ENCODE measurements at regions not wholly inside any gene's neighbourhood (a gene's known extent, or its start where the extent isn't known, plus 50 kb on each side); places are given as distances from the start of the nearest gene placed in this dataset.

DNA sequence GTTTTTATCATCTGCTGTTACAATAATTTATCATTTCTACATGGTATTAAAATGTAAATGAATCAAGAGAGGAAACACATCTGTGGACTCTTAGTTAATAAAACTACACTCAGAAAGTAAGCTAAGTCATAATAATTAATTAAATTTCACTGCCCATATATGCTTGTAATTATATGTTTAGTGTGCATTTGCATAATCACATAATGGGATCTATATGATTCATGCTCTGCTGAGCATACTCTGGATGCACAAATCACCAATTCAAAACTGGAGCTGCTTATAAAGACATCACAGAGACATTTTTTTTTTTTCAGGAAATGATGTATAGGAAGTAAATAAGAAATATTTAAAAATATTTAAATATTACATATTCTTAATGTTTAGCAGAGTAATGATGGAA is 151.6 kb upstream of the STEAP4 start:
- TF ChIP-seq EZH2 (IDR thresholded peaks at IDR 0.05; ENCODE audit: low read length, unreplicated experiment) (no peak), EZH2phosphoT487 (IDR thresholded peaks at IDR 0.05; ENCODE audit: borderline replicate concordance, low read length) (no peak)
- TF ChIP-seq, protein P1, sequence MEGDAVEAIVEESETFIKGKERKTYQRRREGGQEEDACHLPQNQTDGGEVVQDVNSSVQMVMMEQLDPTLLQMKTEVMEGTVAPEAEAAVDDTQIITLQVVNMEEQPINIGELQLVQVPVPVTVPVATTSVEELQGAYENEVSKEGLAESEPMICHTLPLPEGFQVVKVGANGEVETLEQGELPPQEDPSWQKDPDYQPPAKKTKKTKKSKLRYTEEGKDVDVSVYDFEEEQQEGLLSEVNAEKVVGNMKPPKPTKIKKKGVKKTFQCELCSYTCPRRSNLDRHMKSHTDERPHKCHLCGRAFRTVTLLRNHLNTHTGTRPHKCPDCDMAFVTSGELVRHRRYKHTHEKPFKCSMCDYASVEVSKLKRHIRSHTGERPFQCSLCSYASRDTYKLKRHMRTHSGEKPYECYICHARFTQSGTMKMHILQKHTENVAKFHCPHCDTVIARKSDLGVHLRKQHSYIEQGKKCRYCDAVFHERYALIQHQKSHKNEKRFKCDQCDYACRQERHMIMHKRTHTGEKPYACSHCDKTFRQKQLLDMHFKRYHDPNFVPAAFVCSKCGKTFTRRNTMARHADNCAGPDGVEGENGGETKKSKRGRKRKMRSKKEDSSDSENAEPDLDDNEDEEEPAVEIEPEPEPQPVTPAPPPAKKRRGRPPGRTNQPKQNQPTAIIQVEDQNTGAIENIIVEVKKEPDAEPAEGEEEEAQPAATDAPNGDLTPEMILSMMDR (conservative IDR thresholded peaks at IDR 0.05; ENCODE audit: low read depth, low read length): no peak
- ChIA-PET POLR2A (ENCODE audit: unreplicated experiment) (no interaction called here), CTCF (no interaction called here)
- no peaks in the 10 kb centered on the region for H3K9me2 ChIP-seq (replicated peaks; ENCODE audit: low read length)
- no peaks in the 10 kb centered on the region for H3K36me3 ChIP-seq (ENCODE audit: low read depth, low read length)
- H2AFZ ChIP-seq (ENCODE audit: low read length): no peak overlapping the region
- no peak overlapping the region for H3K27ac ChIP-seq (ENCODE audit: low read length)
- intact Hi-C loops (cut with micrococcal nuclease): no loop called here
- peaks cover 6% of the 10 kb centered on the region for H3K4me1 ChIP-seq (ENCODE audit: insufficient read depth, low read length)
- H3K9me3 ChIP-seq (ENCODE audit: low read length): no peaks in the 10 kb centered on the region
- no peaks in the 10 kb centered on the region for H3F3A ChIP-seq (ENCODE audit: low read length, unreplicated experiment)
- no peak overlapping the region for H3K4me3 ChIP-seq (ENCODE audit: low read length)
- no peaks in the 10 kb centered on the region for H3K79me2 ChIP-seq (ENCODE audit: low read length)
- H3K4me2 ChIP-seq (ENCODE audit: low read length): no peak overlapping the region
- H4K20me1 ChIP-seq (ENCODE audit: low read length): no peaks in the 10 kb centered on the region
- no peak overlapping the region for H3K9ac ChIP-seq (ENCODE audit: low read length)
- no TSS peak for BruUV-seq (replicated peaks)
- DNase-seq (no peak), ATAC-seq (no peak)
- no peaks in the 10 kb centered on the region for H3K27me3 ChIP-seq (ENCODE audit: low read length)

- DNase-seq (no peak), ATAC-seq (no peak)
- no peak overlapping the region for H3K9ac ChIP-seq (ENCODE audit: low read length)
- no peak overlapping the region for H3K27ac ChIP-seq (ENCODE audit: low read length)
- no peak overlapping the region for H3K4me3 ChIP-seq (ENCODE audit: low read length)
- H2AFZ ChIP-seq (ENCODE audit: low read length): no peak overlapping the region
- ChIA-PET POLR2A (ENCODE audit: unreplicated experiment) (no interaction called here), CTCF (no interaction called here)
- no peaks in the 10 kb centered on the region for H3K27me3 ChIP-seq (ENCODE audit: low read length)
- no peaks in the 10 kb centered on the region for H3K79me2 ChIP-seq (ENCODE audit: low read length)
- intact Hi-C loops (cut with micrococcal nuclease): no loop called here
- no peaks in the 10 kb centered on the region for H3K36me3 ChIP-seq (ENCODE audit: low read depth, low read length)
- H3K4me2 ChIP-seq (ENCODE audit: low read length): no peak overlapping the region
- no peaks in the 10 kb centered on the region for H3K9me2 ChIP-seq (replicated peaks; ENCODE audit: low read length)
- no peaks in the 10 kb centered on the region for H4K20me1 ChIP-seq (ENCODE audit: low read length)
- BruUV-seq (replicated peaks): no TSS peak
- H3F3A ChIP-seq (ENCODE audit: low read length, unreplicated experiment): no peaks in the 10 kb centered on the region
- TF ChIP-seq, protein P1 (conservative IDR thresholded peaks at IDR 0.05; ENCODE audit: low read depth, low read length): no peak
- TF ChIP-seq EZH2 (IDR thresholded peaks at IDR 0.05; ENCODE audit: low read length, unreplicated experiment): no peak
- TF ChIP-seq EZH2phosphoT487 (IDR thresholded peaks at IDR 0.05; ENCODE audit: borderline replicate concordance, low read length): no peak
- H3K9me3 ChIP-seq (ENCODE audit: low read length): no peaks in the 10 kb centered on the region
- peaks cover 6% of the 10 kb centered on the region for H3K4me1 ChIP-seq (ENCODE audit: insufficient read depth, low read length)
These were observed 150.6 kb upstream of the STEAP4 start for GRCh38 chr7:88457320-88457719.

DNA sequence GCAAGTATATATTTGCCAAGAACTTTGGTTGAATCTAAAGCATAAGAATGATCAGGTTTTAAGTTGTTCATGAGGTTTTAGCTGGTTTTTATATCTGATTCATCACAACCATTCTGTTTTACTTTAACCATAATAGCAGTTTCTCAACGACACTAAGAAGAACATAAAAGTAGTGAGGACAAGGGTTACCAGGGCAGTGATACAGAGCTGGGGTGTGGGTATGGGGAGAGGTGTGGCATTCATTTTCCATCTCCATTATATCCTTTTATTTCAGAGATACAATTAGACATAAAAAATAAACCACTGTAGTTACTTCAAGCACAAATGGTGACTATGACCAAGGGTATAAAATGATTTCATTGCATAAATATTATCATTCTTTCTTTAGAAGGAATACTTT is 149.8 kb upstream of the STEAP4 start:
- H3K27me3 ChIP-seq (ENCODE audit: low read length): no peaks in the 10 kb centered on the region
- H3K27ac ChIP-seq (ENCODE audit: low read length): no peak overlapping the region
- H3K4me1 ChIP-seq (ENCODE audit: insufficient read depth, low read length): peaks cover 6% of the 10 kb centered on the region
- H3K9me2 ChIP-seq (replicated peaks; ENCODE audit: low read length): no peaks in the 10 kb centered on the region
- CTCF ChIA-PET: no interaction called here
- POLR2A ChIA-PET (ENCODE audit: unreplicated experiment): no interaction called here
- no peak for TF ChIP-seq EZH2 (IDR thresholded peaks at IDR 0.05; ENCODE audit: low read length, unreplicated experiment)
- TF ChIP-seq, protein P1 (conservative IDR thresholded peaks at IDR 0.05; ENCODE audit: low read depth, low read length): no peak
- no peak for TF ChIP-seq EZH2phosphoT487 (IDR thresholded peaks at IDR 0.05; ENCODE audit: borderline replicate concordance, low read length)
- DNase-seq (no peak), ATAC-seq (no peak)
- H3K9me3 ChIP-seq (ENCODE audit: low read length): no peaks in the 10 kb centered on the region
- no peak overlapping the region for H3K4me2 ChIP-seq (ENCODE audit: low read length)
- BruUV-seq (replicated peaks): no TSS peak
- no peak overlapping the region for H2AFZ ChIP-seq (ENCODE audit: low read length)
- no peaks in the 10 kb centered on the region for H3K36me3 ChIP-seq (ENCODE audit: low read depth, low read length)
- H3F3A ChIP-seq (ENCODE audit: low read length, unreplicated experiment): no peaks in the 10 kb centered on the region
- no peaks in the 10 kb centered on the region for H3K79me2 ChIP-seq (ENCODE audit: low read length)
- no peaks in the 10 kb centered on the region for H4K20me1 ChIP-seq (ENCODE audit: low read length)
- H3K4me3 ChIP-seq (ENCODE audit: low read length): no peak overlapping the region
- intact Hi-C loops (cut with micrococcal nuclease): no loop called here
- no peak overlapping the region for H3K9ac ChIP-seq (ENCODE audit: low read length)
